Epithelial cell of esophagus (primary cell): ENCODE measurements at regions not wholly inside any gene's neighbourhood (a gene's known extent, or its start where the extent isn't known, plus 50 kb on each side); places are given as distances from the start of the nearest gene placed in this dataset.

ENCODE experiments used
- DNase-seq: peaks from one replicate; pipeline ENCODE4 v3.0.0; 2010; ENCODE audit warnings: low read depth
- H3K4me3 ChIP-seq: 2 replicates; pipeline ENCODE4 v1.5.1; 2011; ENCODE audit warnings: mild to moderate bottlenecking, low read length, control low read depth
- CTCF ChIP-seq: IDR thresholded peaks from 2 replicates; pipeline ENCODE4 v1.5.1; 2011; ENCODE audit warnings: low read depth, mild to moderate bottlenecking, low read length, control low read depth, inconsistent platforms; ENCODE audit not compliant: insufficient read depth; ENCODE audit errors: missing control alignments

DNA sequence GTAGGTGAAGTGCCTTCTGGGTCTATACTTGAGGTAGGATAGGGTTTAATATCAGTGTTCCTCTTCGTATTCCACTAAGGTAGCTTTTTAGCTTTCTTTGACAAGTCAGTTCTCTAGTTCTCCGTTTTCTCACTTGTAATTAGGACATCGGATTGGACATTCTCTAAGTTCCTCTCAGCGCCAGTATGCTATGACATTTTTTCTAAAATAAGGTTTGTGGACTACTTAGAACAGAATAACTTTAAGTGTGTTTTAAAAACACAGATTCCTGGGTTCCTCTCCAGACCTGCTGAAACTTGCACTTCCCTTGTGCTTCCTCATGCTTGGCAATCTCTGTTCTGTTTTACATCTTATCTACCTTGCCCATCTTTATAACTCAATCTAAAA lies 69.3 kb upstream of the YWHAQ start:
- no peak overlapping the region for H3K4me3 ChIP-seq
- TF ChIP-seq CTCF = no peak
- DNase-seq = peak; percentile 31

DNA sequence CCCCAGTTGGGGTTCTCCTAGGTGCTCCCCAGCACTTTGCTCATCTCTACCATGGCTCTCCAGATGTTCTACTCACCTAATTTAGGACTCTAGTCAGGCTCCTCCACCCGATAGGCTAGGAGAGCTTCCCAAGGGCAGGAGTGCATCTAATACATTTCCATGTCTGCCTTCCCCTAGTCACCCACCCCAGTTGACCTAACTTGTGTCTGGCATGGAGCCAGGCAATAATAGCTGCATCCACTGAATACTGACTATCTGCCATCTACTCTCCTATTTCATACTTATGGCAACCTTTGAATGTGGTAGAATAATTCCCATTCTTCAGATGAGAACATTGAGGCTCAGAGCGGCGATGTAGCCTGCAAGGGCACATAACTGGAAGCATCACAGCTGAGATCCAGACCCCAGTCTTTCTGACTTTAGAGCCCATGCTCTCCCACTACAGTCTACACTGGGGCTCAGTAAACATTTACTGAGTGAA lies 71.8 kb upstream of the YWHAQ start:
- TF ChIP-seq CTCF = no peak
- no peak overlapping the region for H3K4me3 ChIP-seq
- no peak for DNase-seq

DNA sequence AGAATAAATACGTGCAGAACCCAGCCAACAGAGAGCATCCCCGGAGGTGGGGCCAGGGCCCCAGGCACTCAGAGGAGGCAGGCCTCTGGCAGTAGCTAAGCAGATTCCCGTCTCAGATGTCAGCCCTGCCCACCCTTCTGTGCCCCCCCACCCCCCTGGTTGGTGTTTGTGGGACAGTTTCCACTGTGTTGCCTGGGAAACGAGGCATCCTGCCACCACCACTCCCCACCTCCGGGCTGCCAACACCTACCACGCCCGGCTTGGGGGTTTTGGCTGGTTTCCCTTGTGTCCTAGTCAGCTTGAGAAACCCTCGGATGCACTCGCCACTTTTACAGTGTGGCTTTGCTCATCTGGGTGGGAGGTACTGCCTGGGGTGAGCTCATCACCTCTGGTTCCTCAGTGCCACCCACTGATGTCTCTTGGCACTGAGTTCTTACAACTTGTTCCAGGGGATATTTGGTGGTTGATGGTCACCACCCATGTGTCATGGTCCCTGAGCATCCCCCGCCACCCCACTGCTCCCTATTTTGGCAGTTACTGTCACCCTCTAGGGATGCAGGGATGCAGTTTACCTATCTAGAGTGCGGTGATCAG lies 72.4 kb upstream of the YWHAQ start:
- H3K4me3 ChIP-seq = no peak overlapping the region
- TF ChIP-seq CTCF = no peak

DNA sequence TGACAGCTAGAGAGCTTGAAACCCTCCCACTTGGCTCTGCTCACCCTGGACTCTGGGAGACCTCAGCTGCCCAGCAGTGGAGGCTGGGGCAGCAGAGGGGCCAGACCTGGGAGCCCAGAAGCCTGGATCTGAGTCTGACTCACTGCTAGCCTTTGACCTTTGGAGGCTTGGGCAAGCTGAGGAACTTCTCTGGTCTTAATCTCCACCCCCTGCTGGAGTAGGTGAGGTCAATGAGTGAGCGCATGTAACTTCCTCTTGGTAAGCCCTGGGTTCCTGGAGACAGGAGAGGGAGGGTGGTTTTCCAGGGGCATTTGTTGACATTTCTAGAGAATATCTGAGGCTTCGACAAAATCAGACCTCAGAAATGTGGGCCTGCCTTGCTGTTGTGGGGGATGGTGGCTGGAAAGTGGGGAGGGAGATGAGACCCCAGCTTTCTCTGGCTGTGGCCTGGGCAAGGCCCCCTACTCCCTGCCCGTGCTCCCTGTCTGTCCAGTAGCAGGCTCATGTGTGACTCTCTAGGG lies 73.0 kb upstream of the YWHAQ start:
- TF ChIP-seq CTCF = no peak
- peak; percentile 29 for DNase-seq

More for the DNA sequence above, 72.4 kb upstream of the YWHAQ start:
- peak; percentile 78 for DNase-seq

DNA sequence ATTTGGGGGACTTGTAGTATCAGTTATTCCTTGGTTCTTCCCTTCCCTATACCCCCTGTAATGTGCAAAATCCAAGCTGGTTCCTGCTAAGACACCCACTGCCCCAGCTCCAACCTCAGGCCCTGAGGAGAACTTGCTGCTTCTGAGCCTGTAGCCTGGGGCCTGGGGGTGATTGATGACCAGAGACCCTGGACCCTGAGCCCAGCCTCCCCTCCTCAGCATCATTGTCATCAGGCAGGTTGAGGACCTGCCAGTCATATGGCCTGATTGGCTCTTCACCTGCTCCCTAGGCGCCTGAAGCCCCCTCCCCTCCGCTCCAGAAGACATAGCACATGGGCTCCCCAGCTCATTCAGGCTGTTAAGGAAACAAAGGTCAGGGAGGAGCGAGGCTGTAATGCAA lies 73.8 kb upstream of the YWHAQ start:
- H3K4me3 ChIP-seq = no peak overlapping the region
- no peak for DNase-seq
- TF ChIP-seq CTCF = no peak

More for the DNA sequence above, 73.0 kb upstream of the YWHAQ start:
- no peak overlapping the region for H3K4me3 ChIP-seq

DNA sequence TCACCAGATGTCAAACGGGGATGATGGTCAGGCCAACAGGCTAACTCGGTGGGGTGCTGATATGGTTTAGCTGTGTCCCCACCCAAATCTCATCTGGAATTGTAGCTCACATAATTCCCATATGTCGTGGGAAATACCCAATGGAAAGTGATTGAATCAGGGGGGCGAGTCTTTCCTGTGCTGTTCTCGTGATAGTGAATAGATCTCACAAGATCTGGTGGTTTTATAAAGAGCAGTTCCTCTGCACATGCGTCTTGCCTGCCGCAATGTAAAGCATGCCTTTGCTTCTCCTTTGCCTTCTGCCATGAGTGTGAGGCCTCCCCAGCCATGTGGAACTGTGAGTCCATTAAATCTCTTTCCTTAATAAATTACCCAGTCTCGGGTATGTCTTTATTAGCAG lies 74.4 kb upstream of the YWHAQ start:
- no peak for TF ChIP-seq CTCF
- no peak overlapping the region for H3K4me3 ChIP-seq
- no peak for DNase-seq

GRCh38 chr2:9707008-9707407 lies 76.2 kb upstream of the YWHAQ start:
- H3K4me3 ChIP-seq = no peak overlapping the region
- no peak for DNase-seq
- no peak for TF ChIP-seq CTCF
